ENCODE measurements at regions not wholly inside any gene's neighbourhood (a gene's known extent, or its start where the extent isn't known, plus 50 kb on each side); places are given as distances from the start of the nearest gene placed in this dataset.

DNA sequence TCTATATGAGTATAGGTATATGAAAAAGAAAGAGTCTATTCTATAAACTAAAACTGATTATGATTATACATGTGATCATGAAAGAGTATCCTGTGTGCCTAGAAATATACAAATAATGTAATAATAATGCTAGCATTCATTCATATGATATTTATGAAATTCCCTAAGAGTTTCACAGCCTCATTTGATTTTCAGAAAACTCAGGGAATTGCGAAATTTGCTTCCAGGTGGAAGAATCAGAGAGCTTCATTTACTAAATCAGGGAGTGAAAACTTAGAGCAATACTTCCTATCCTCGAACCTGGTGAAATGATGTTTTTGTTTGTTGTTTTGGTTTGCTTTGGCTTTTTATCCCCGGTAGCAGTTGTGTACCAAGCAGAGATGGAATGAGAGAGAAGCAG is 1105.7 kb upstream of the SLIT2 start:
- Histone ChIP-seq H3K27me3 (no peaks in the 10 kb centered on the region), H3K36me3 (no peaks in the 10 kb centered on the region), H3K4me3 (no peak overlapping the region), H3K27ac (no peak overlapping the region), H3K9me3 (no peaks in the 10 kb centered on the region), H3K4me1 (no peaks in the 10 kb centered on the region)
- in situ Hi-C loops (cut with MboI; ENCODE audit: low pct_ligation_motif_present in 1 of 4, low pct_unique_long_range_greater_than_20kb in 1 of 4, low sequenced_read_pairs in 3 of 4) (loop anchor here in 1 of 4 donors (25.0 kb wide), 1 partner anchor 91 kb away; no protein-coding TSS in a partner anchor), intact Hi-C loops (cut with DNase I; ENCODE audit: low total_unique reads) (no loop called here)
- no peak for DNase-seq
- WGBS, 2 donors (ENCODE audit: low coverage in 1 of 2), result 70 to 84% methylated on average over 3 of the region's 3 CpGs
- TF ChIP-seq POLR2AphosphoS5 (IDR thresholded peaks at IDR 0.05) (no peak), POLR2A (IDR thresholded peaks at IDR 0.05) (no peak), CTCF (IDR thresholded peaks at IDR 0.05) (no peak), EP300 (IDR thresholded peaks at IDR 0.05; ENCODE audit: low read depth) (no peak)

- Histone ChIP-seq H3K9me3 (no peaks in the 10 kb centered on the region), H3K4me1 (no peaks in the 10 kb centered on the region), H3K27me3 (no peaks in the 10 kb centered on the region), H3K27ac (no peak overlapping the region), H3K36me3 (no peaks in the 10 kb centered on the region), H3K4me3 (no peak overlapping the region)
- TF ChIP-seq POLR2AphosphoS5 (IDR thresholded peaks at IDR 0.05), result no peak
- TF ChIP-seq CTCF (IDR thresholded peaks at IDR 0.05), result no peak
- no peak for TF ChIP-seq POLR2A (IDR thresholded peaks at IDR 0.05)
- no peak for TF ChIP-seq EP300 (IDR thresholded peaks at IDR 0.05; ENCODE audit: low read depth)
- 90 to 100% methylated on average over 1 of the region's 1 CpG for WGBS, 2 donors (ENCODE audit: low coverage in 1 of 2)
- intact Hi-C loops (cut with DNase I; ENCODE audit: low total_unique reads), result no loop called here
- in situ Hi-C loops (cut with MboI; ENCODE audit: low pct_ligation_motif_present in 1 of 4, low pct_unique_long_range_greater_than_20kb in 1 of 4, low sequenced_read_pairs in 3 of 4), result loop anchor here in 1 of 4 donors (25.0 kb wide), 1 partner anchor 101 kb away; no protein-coding TSS in a partner anchor
- no peak for DNase-seq
Measured at GRCh38 chr4:19135895-19136633, 1114.5 kb upstream of the LCORL start.

- TF ChIP-seq POLR2AphosphoS5 (IDR thresholded peaks at IDR 0.05) (no peak), CTCF (IDR thresholded peaks at IDR 0.05) (no peak), EP300 (IDR thresholded peaks at IDR 0.05; ENCODE audit: low read depth) (no peak), POLR2A (IDR thresholded peaks at IDR 0.05) (no peak)
- no peak overlapping the region for H3K4me3 ChIP-seq
- H3K36me3 ChIP-seq, result no peaks in the 10 kb centered on the region
- H3K27me3 ChIP-seq, result no peaks in the 10 kb centered on the region
- intact Hi-C loops (cut with DNase I; ENCODE audit: low total_unique reads), result no loop called here
- DNase-seq, result no peak
- in situ Hi-C loops (cut with MboI; ENCODE audit: low pct_ligation_motif_present in 1 of 4, low pct_unique_long_range_greater_than_20kb in 1 of 4, low sequenced_read_pairs in 3 of 4), result loop anchor here in 1 of 4 donors (25.0 kb wide), 1 partner anchor 103 kb away; no protein-coding TSS in a partner anchor
- WGBS, 2 donors (ENCODE audit: low coverage in 1 of 2), result 77 to 86% methylated on average over 2 to 3 of the region's 3 CpGs
- H3K9me3 ChIP-seq, result no peaks in the 10 kb centered on the region
- H3K27ac ChIP-seq, result no peak overlapping the region
- no peaks in the 10 kb centered on the region for H3K4me1 ChIP-seq
Measured at GRCh38 chr4:19134685-19135084, 1113.1 kb upstream of the LCORL start.

GRCh38 chr4:19133315-19133714 is 1111.8 kb upstream of the LCORL start:
- no peak for TF ChIP-seq EP300 (IDR thresholded peaks at IDR 0.05; ENCODE audit: low read depth)
- TF ChIP-seq CTCF (IDR thresholded peaks at IDR 0.05), result no peak
- TF ChIP-seq POLR2A (IDR thresholded peaks at IDR 0.05), result no peak
- no peak for TF ChIP-seq POLR2AphosphoS5 (IDR thresholded peaks at IDR 0.05)
- no peaks in the 10 kb centered on the region for H3K4me1 ChIP-seq
- H3K4me3 ChIP-seq, result no peak overlapping the region
- in situ Hi-C loops (cut with MboI; ENCODE audit: low pct_ligation_motif_present in 1 of 4, low pct_unique_long_range_greater_than_20kb in 1 of 4, low sequenced_read_pairs in 3 of 4), result loop anchor here in 1 of 4 donors (25.0 kb wide), 1 partner anchor 104 kb away; no protein-coding TSS in a partner anchor
- 56 to 71% methylated on average over 1 of the region's 1 CpG for WGBS, 2 donors (ENCODE audit: low coverage in 1 of 2)
- H3K9me3 ChIP-seq, result no peaks in the 10 kb centered on the region
- intact Hi-C loops (cut with DNase I; ENCODE audit: low total_unique reads), result no loop called here
- no peak for DNase-seq
- H3K36me3 ChIP-seq, result no peaks in the 10 kb centered on the region
- H3K27me3 ChIP-seq, result no peaks in the 10 kb centered on the region
- H3K27ac ChIP-seq, result no peak overlapping the region

Measured in transverse colon (tissue), 4 donors.